KMS-11 (cell line): ENCODE measurements at regions not wholly inside any gene's neighbourhood (a gene's known extent, or its start where the extent isn't known, plus 50 kb on each side); places are given as distances from the start of the nearest gene placed in this dataset.

ENCODE experiments used
- H2AFZ ChIP-seq: fragments of 200-600 bp; sonication (generic); 2 replicates; pipeline ENCODE4 v1.6.1; 2016; ENCODE audit warnings: antibody characterized with exemption, mixed run types, low read depth
- H3K27ac ChIP-seq: fragments of 200-600 bp; sonication (generic); 2 replicates; pipeline ENCODE4 v1.6.1; 2016; ENCODE audit warnings: mild to moderate bottlenecking, mixed run types
- H3K27me3 ChIP-seq: fragments of 200-600 bp; sonication (generic); 2 replicates; pipeline ENCODE4 v1.6.1; 2017; ENCODE audit warnings: mild to moderate bottlenecking, low read depth, mixed run types, moderate library complexity; ENCODE audit not compliant: insufficient read depth
- H3K36me3 ChIP-seq: fragments of 200-600 bp; sonication (generic); 2 replicates; pipeline ENCODE4 v1.6.1; 2017; ENCODE audit warnings: mild to moderate bottlenecking, mixed run types; ENCODE audit not compliant: insufficient read depth
- H3K4me1 ChIP-seq: fragments of 200-600 bp; sonication (generic); 2 replicates; pipeline ENCODE4 v1.6.1; 2016; ENCODE audit warnings: mild to moderate bottlenecking, low read depth, mixed run types; ENCODE audit not compliant: poor library complexity, severe bottlenecking
- H3K4me2 ChIP-seq: fragments of 200-600 bp; sonication (generic); 2 replicates; pipeline ENCODE4 v1.7.0; 2016; ENCODE audit warnings: mild to moderate bottlenecking, mixed run types
- H3K4me3 ChIP-seq: fragments of 200-600 bp; sonication (generic); IDR thresholded peaks from 2 replicates; pipeline ENCODE4 v1.6.1; 2017; ENCODE audit warnings: low read depth, low read length, mixed read lengths; ENCODE audit not compliant: insufficient read depth
- H3K79me2 ChIP-seq: fragments of 200-600 bp; sonication (generic); 2 replicates; pipeline ENCODE4 v1.6.1; 2016; ENCODE audit warnings: low read depth, mixed run types; ENCODE audit not compliant: insufficient read depth
- H3K9ac ChIP-seq: fragments of 200-600 bp; sonication (generic); 2 replicates; pipeline ENCODE4 v1.6.1; 2016; ENCODE audit warnings: mild to moderate bottlenecking, mixed run types
- H4K20me1 ChIP-seq: fragments of 200-600 bp; sonication (generic); 2 replicates; pipeline ENCODE4 v1.6.1; 2016; ENCODE audit warnings: mild to moderate bottlenecking, mixed run types; ENCODE audit not compliant: insufficient read depth
- CTCF ChIP-seq: fragments of 200-600 bp; sonication (generic); conservative IDR thresholded peaks from 2 replicates; pipeline ENCODE4 v1.6.1; 2017; ENCODE audit warnings: low read depth, mild to moderate bottlenecking, antibody characterized with exemption, low read length, moderate library complexity, mixed read lengths

- TF ChIP-seq CTCF, result no peak
- Histone ChIP-seq H4K20me1 (no peaks in the 10 kb centered on the region), H3K4me2 (no peak overlapping the region), H3K9ac (no peak overlapping the region), H3K4me1 (peaks cover 8% of the 10 kb centered on the region), H3K79me2 (no peaks in the 10 kb centered on the region), H3K36me3 (no peaks in the 10 kb centered on the region), H3K27me3 (no peaks in the 10 kb centered on the region), H3K4me3 (no peak overlapping the region), H2AFZ (no peak overlapping the region), H3K27ac (no peak overlapping the region)
Measured at GRCh38 chr17:71709946-71710345, 410.9 kb upstream of the SOX9 start.

- Histone ChIP-seq H3K79me2 (no peaks in the 10 kb centered on the region), H4K20me1 (no peaks in the 10 kb centered on the region), H2AFZ (no peak overlapping the region), H3K4me3 (no peak overlapping the region), H3K27ac (no peak overlapping the region), H3K36me3 (no peaks in the 10 kb centered on the region), H3K27me3 (no peaks in the 10 kb centered on the region), H3K4me2 (no peak overlapping the region), H3K9ac (no peak overlapping the region), H3K4me1 (peaks cover 8% of the 10 kb centered on the region)
- no peak for TF ChIP-seq CTCF
Measured at GRCh38 chr17:71710816-71711215, 410.0 kb upstream of the SOX9 start.

- no peak overlapping the region for H3K4me2 ChIP-seq
Measured at GRCh38 chr17:71713846-71714245, 407.0 kb upstream of the SOX9 start.

GRCh38 chr17:71724339-71724738 lies 396.5 kb upstream of the SOX9 start:
- H3K36me3 ChIP-seq, result no peaks in the 10 kb centered on the region
- H3K4me3 ChIP-seq, result no peak overlapping the region
- H2AFZ ChIP-seq, result no peak overlapping the region
- TF ChIP-seq CTCF, result no peak
- no peak overlapping the region for H3K9ac ChIP-seq
- no peak overlapping the region for H3K4me2 ChIP-seq
- no peaks in the 10 kb centered on the region for H3K27me3 ChIP-seq
- H3K27ac ChIP-seq, result no peak overlapping the region
- no peaks in the 10 kb centered on the region for H3K79me2 ChIP-seq
- H3K4me1 ChIP-seq, result no peaks in the 10 kb centered on the region
- no peaks in the 10 kb centered on the region for H4K20me1 ChIP-seq

More at GRCh38 chr17:71713846-71714245, 407.0 kb upstream of the SOX9 start:
- Histone ChIP-seq H3K27ac (no peak overlapping the region), H3K36me3 (no peaks in the 10 kb centered on the region), H3K27me3 (no peaks in the 10 kb centered on the region), H3K4me1 (no peaks in the 10 kb centered on the region), H4K20me1 (no peaks in the 10 kb centered on the region), H3K79me2 (no peaks in the 10 kb centered on the region), H3K4me3 (no peak overlapping the region), H3K9ac (no peak overlapping the region), H2AFZ (no peak overlapping the region)
- TF ChIP-seq CTCF, result no peak
